ENCODE measurements at regions not wholly inside any gene's neighbourhood (a gene's known extent, or its start where the extent isn't known, plus 50 kb on each side); places are given as distances from the start of the nearest gene placed in this dataset.
A peak's percentile ranks its signal among the peaks of the same experiment; 100 is the strongest.

DNA sequence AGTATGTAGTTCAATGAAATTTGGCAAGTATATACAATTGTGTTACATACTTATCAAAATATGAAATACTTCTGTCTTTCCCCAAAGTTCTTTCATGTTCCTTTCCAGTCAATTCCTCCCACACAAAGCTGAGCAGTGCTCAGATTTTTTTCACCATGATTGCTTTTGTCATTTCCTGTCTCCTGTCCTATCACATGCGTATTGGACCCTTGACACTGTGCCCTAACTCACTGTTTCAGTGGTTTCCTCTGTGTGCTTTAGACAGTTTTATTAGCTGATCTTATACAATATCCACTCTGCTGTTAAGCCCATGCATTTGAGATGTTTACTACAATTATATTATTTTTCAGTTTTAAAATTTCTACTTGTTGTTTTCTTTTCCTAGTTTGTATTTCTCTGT lies 463.6 kb upstream of the MEF2C start:
- no peaks in the 10 kb centered on the region for H4K20me1 ChIP-seq (ENCODE audit: insufficient read depth, low read length)
- no peak overlapping the region for H3K4me2 ChIP-seq (ENCODE audit: low read depth, low read length)
- H4K8ac ChIP-seq (ENCODE audit: low read depth in 2 of 2, low read length in 2 of 2) = no peak overlapping the region
- in situ Hi-C loops (cut with MboI; ENCODE audit: low sequenced_read_pairs) (no loop called here), intact Hi-C loops (cut with micrococcal nuclease) (no loop called here), dilution Hi-C loops (cut with HindIII; ENCODE audit: low sequenced_read_pairs, unreplicated experiment) (no loop called here)
- H2AK5ac ChIP-seq (ENCODE audit: low read depth, low read length) = no peak overlapping the region
- POLR2A ChIA-PET (ENCODE audit: unreplicated experiment) = no interaction called here
- no peak overlapping the region for H2BK15ac ChIP-seq (ENCODE audit: low read depth, low read length)
- no peak overlapping the region for H3K56ac ChIP-seq (ENCODE audit: extremely low read depth, insufficient read depth, low read length)
- no peaks in the 10 kb centered on the region for H3K36me3 ChIP-seq (ENCODE audit: control insufficient read depth, insufficient read depth, low read length)
- no peak overlapping the region for H4K5ac ChIP-seq (ENCODE audit: low read depth, low read length)
- H3K79me1 ChIP-seq (ENCODE audit: low read depth in 1 of 2, low read length in 2 of 2) = no peaks in the 10 kb centered on the region
- no TSS peak for BruUV-seq (replicated peaks)
- H3K27ac ChIP-seq (ENCODE audit: insufficient read depth, low read length) = no peak overlapping the region
- H3K27me3 ChIP-seq (ENCODE audit: control insufficient read depth, insufficient read depth, low read length) = no peaks in the 10 kb centered on the region
- H3K4ac ChIP-seq (ENCODE audit: low read depth, low read length) = no peak overlapping the region
- no peak overlapping the region for H4K91ac ChIP-seq (ENCODE audit: insufficient read depth, low read depth, low read length)
- TF ChIP-seq, protein P1, sequence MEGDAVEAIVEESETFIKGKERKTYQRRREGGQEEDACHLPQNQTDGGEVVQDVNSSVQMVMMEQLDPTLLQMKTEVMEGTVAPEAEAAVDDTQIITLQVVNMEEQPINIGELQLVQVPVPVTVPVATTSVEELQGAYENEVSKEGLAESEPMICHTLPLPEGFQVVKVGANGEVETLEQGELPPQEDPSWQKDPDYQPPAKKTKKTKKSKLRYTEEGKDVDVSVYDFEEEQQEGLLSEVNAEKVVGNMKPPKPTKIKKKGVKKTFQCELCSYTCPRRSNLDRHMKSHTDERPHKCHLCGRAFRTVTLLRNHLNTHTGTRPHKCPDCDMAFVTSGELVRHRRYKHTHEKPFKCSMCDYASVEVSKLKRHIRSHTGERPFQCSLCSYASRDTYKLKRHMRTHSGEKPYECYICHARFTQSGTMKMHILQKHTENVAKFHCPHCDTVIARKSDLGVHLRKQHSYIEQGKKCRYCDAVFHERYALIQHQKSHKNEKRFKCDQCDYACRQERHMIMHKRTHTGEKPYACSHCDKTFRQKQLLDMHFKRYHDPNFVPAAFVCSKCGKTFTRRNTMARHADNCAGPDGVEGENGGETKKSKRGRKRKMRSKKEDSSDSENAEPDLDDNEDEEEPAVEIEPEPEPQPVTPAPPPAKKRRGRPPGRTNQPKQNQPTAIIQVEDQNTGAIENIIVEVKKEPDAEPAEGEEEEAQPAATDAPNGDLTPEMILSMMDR (conservative IDR thresholded peaks at IDR 0.05; ENCODE audit: low read depth, low read length) = no peak
- TF ChIP-seq NFE2L2 (IDR thresholded peaks at IDR 0.05; ENCODE audit: low read depth, low read length) (no peak), SMC3 (IDR thresholded peaks at IDR 0.05; ENCODE audit: low read depth, low read length) (no peak), BHLHE40 (IDR thresholded peaks at IDR 0.05; ENCODE audit: low read depth, low read length) (no peak), FOS (IDR thresholded peaks at IDR 0.05; ENCODE audit: low read depth, low read length) (no peak), CEBPB (IDR thresholded peaks at IDR 0.05; ENCODE audit: low read depth, low read length) (no peak), RAD21 (IDR thresholded peaks at IDR 0.05; ENCODE audit: low read length) (no peak), RFX5 (IDR thresholded peaks at IDR 0.05; ENCODE audit: low read depth, low read length) (no peak), MAFK (IDR thresholded peaks at IDR 0.05; ENCODE audit: low read depth, low read length) (no peak), POLR2A (IDR thresholded peaks at IDR 0.05; ENCODE audit: low read depth, low read length) (no peak), MAZ (IDR thresholded peaks at IDR 0.05; ENCODE audit: borderline replicate concordance, low read depth, low read length) (no peak), MXI1 (IDR thresholded peaks at IDR 0.05; ENCODE audit: borderline replicate concordance, low read depth, low read length) (no peak), CHD1 (IDR thresholded peaks at IDR 0.05; ENCODE audit: low read depth, low read length) (no peak)
- TF ChIP-seq, protein P2, sequence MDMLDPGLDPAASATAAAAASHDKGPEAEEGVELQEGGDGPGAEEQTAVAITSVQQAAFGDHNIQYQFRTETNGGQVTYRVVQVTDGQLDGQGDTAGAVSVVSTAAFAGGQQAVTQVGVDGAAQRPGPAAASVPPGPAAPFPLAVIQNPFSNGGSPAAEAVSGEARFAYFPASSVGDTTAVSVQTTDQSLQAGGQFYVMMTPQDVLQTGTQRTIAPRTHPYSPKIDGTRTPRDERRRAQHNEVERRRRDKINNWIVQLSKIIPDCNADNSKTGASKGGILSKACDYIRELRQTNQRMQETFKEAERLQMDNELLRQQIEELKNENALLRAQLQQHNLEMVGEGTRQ (IDR thresholded peaks at IDR 0.05; ENCODE audit: low read depth, low read length) = no peak
- TF ChIP-seq, protein P3, sequence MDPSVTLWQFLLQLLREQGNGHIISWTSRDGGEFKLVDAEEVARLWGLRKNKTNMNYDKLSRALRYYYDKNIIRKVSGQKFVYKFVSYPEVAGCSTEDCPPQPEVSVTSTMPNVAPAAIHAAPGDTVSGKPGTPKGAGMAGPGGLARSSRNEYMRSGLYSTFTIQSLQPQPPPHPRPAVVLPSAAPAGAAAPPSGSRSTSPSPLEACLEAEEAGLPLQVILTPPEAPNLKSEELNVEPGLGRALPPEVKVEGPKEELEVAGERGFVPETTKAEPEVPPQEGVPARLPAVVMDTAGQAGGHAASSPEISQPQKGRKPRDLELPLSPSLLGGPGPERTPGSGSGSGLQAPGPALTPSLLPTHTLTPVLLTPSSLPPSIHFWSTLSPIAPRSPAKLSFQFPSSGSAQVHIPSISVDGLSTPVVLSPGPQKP (IDR thresholded peaks at IDR 0.05; ENCODE audit: borderline replicate concordance, low read depth, low read length) = no peak
- H3K18ac ChIP-seq (ENCODE audit: low read depth, low read length) = no peak overlapping the region
- H3K9ac ChIP-seq (ENCODE audit: low read depth, low read length) = no peak overlapping the region
- H3K23ac ChIP-seq (ENCODE audit: low read depth, low read length) = no peak overlapping the region
- H2AFZ ChIP-seq (replicated peaks; ENCODE audit: low read length, poor library complexity) = no peak overlapping the region
- H2BK5ac ChIP-seq (ENCODE audit: low read depth, low read length, poor library complexity, severe bottlenecking) = no peak overlapping the region
- ATAC-seq (ENCODE audit: low read depth) = no peak
- H3K9me3 ChIP-seq (ENCODE audit: control insufficient read depth, insufficient read depth, low read length) = no peaks in the 10 kb centered on the region
- no peaks in the 10 kb centered on the region for H3K9me1 ChIP-seq (ENCODE audit: insufficient read depth, low read length)
- peak; percentile 4 for DNase-seq
- CTCF ChIA-PET = no interaction called here
- H3K4me1 ChIP-seq (ENCODE audit: control insufficient read depth, insufficient read depth, low read length) = no peaks in the 10 kb centered on the region
- no CpG with 5 or more reads among the region's 1 CpG for WGBS, 2 experiments (ENCODE audit: extremely low coverage in 2 of 2, insufficient read length in 1 of 2)
- H2BK20ac ChIP-seq (ENCODE audit: low read depth, low read length) = no peak overlapping the region
- no peak overlapping the region for H2AK9ac ChIP-seq (replicated peaks; ENCODE audit: low read depth, low read length, poor library complexity)
- H3K14ac ChIP-seq (replicated peaks; ENCODE audit: low read depth, low read length) = no peak overlapping the region
- no peak overlapping the region for H3K4me3 ChIP-seq (ENCODE audit: insufficient read depth, low read depth, low read length)
- no peak overlapping the region for H2BK120ac ChIP-seq (ENCODE audit: low read depth, low read length)
